ENCODE measurements at regions not wholly inside any gene's neighbourhood (a gene's known extent, or its start where the extent isn't known, plus 50 kb on each side); places are given as distances from the start of the nearest gene placed in this dataset.
"Not testable (repeated sequence)": the region's sequence is repeated elsewhere in the genome, so short reads cannot be mapped to it uniquely, and the experiment has no call there.

GRCh38 chr6:139452148-139452876 lies 77.9 kb upstream of the CITED2 start:
- H3K4me1 ChIP-seq (ENCODE audit: control insufficient read depth, insufficient read depth, low read length): no peaks in the 10 kb centered on the region
- H3K27ac ChIP-seq (ENCODE audit: low read depth, low read length): no peak overlapping the region
- H3K27me3 ChIP-seq (ENCODE audit: control insufficient read depth, insufficient read depth, low read length): no peaks in the 10 kb centered on the region
- WGBS (ENCODE audit: insufficient coverage): 19% methylated on average over 2 of the region's 2 CpGs
- H3K9me3 ChIP-seq (ENCODE audit: control insufficient read depth, insufficient read depth, low read length): no peaks in the 10 kb centered on the region
- H3K36me3 ChIP-seq (ENCODE audit: control insufficient read depth, insufficient read depth, low read length): no peaks in the 10 kb centered on the region
- DNase-seq (ENCODE audit: low read depth in 4 of 6, low spot score in 6 of 6): no peak
- H3K4me3 ChIP-seq (ENCODE audit: low read depth, low read length): no peak overlapping the region

GRCh38 chr6:139449611-139450000 lies 75.2 kb upstream of the CITED2 start:
- Histone ChIP-seq H3K4me1 (ENCODE audit: control insufficient read depth, insufficient read depth, low read length) (no peaks in the 10 kb centered on the region), H3K36me3 (ENCODE audit: control insufficient read depth, insufficient read depth, low read length) (no peaks in the 10 kb centered on the region), H3K4me3 (ENCODE audit: low read depth, low read length) (no peak overlapping the region), H3K27me3 (ENCODE audit: control insufficient read depth, insufficient read depth, low read length) (no peaks in the 10 kb centered on the region), H3K9me3 (ENCODE audit: control insufficient read depth, insufficient read depth, low read length) (no peaks in the 10 kb centered on the region), H3K27ac (ENCODE audit: low read depth, low read length) (no peak overlapping the region)
- no peak for DNase-seq (ENCODE audit: low read depth in 4 of 6, low spot score in 6 of 6)

GRCh38 chr6:139448998-139449610 lies 74.7 kb upstream of the CITED2 start:
- WGBS (ENCODE audit: insufficient coverage): 92% methylated on average over 2 of the region's 4 CpGs
- Histone ChIP-seq H3K27ac (ENCODE audit: low read depth, low read length) (no peak overlapping the region), H3K27me3 (ENCODE audit: control insufficient read depth, insufficient read depth, low read length) (no peaks in the 10 kb centered on the region)

GRCh38 chr6:139448051-139448649 lies 73.7 kb upstream of the CITED2 start:
- H3K36me3 ChIP-seq (ENCODE audit: control insufficient read depth, insufficient read depth, low read length): no peaks in the 10 kb centered on the region
- no peak overlapping the region for H3K27ac ChIP-seq (ENCODE audit: low read depth, low read length)
- no CpG with 5 or more reads among the region's 2 CpGs for WGBS (ENCODE audit: insufficient coverage)
- H3K4me1 ChIP-seq (ENCODE audit: control insufficient read depth, insufficient read depth, low read length): no peaks in the 10 kb centered on the region
- no peak overlapping the region for H3K4me3 ChIP-seq (ENCODE audit: low read depth, low read length)
- no peaks in the 10 kb centered on the region for H3K9me3 ChIP-seq (ENCODE audit: control insufficient read depth, insufficient read depth, low read length)
- H3K27me3 ChIP-seq (ENCODE audit: control insufficient read depth, insufficient read depth, low read length): no peaks in the 10 kb centered on the region
- DNase-seq (ENCODE audit: low read depth in 4 of 6, low spot score in 6 of 6): no peak

More at GRCh38 chr6:139448998-139449610, 74.7 kb upstream of the CITED2 start:
- Histone ChIP-seq H3K36me3 (ENCODE audit: control insufficient read depth, insufficient read depth, low read length) (no peaks in the 10 kb centered on the region), H3K4me1 (ENCODE audit: control insufficient read depth, insufficient read depth, low read length) (no peaks in the 10 kb centered on the region), H3K4me3 (ENCODE audit: low read depth, low read length) (no peak overlapping the region), H3K9me3 (ENCODE audit: control insufficient read depth, insufficient read depth, low read length) (no peaks in the 10 kb centered on the region)
- DNase-seq (ENCODE audit: low read depth in 4 of 6, low spot score in 6 of 6): no peak

- no peaks in the 10 kb centered on the region for H3K27me3 ChIP-seq (ENCODE audit: control insufficient read depth, insufficient read depth, low read length)
- no peaks in the 10 kb centered on the region for H3K4me1 ChIP-seq (ENCODE audit: control insufficient read depth, insufficient read depth, low read length)
- no peaks in the 10 kb centered on the region for H3K36me3 ChIP-seq (ENCODE audit: control insufficient read depth, insufficient read depth, low read length)
- WGBS (ENCODE audit: insufficient coverage): no CpG with 5 or more reads among the region's 1 CpG
- no peak overlapping the region for H3K27ac ChIP-seq (ENCODE audit: low read depth, low read length)
- H3K4me3 ChIP-seq (ENCODE audit: low read depth, low read length): no peak overlapping the region
- no peaks in the 10 kb centered on the region for H3K9me3 ChIP-seq (ENCODE audit: control insufficient read depth, insufficient read depth, low read length)
- no peak for DNase-seq (ENCODE audit: low read depth in 4 of 6, low spot score in 6 of 6)
Measured at GRCh38 chr6:139447656-139447975, 73.2 kb upstream of the CITED2 start.

- no peaks in the 10 kb centered on the region for H3K9me3 ChIP-seq (ENCODE audit: control insufficient read depth, insufficient read depth, low read length)
- H3K27me3 ChIP-seq (ENCODE audit: control insufficient read depth, insufficient read depth, low read length): no peaks in the 10 kb centered on the region
- no peaks in the 10 kb centered on the region for H3K36me3 ChIP-seq (ENCODE audit: control insufficient read depth, insufficient read depth, low read length)
- DNase-seq (ENCODE audit: low read depth in 4 of 6, low spot score in 6 of 6): no peak
- 20% methylated on average over 1 of the region's 6 CpGs for WGBS (ENCODE audit: insufficient coverage)
- H3K4me3 ChIP-seq (ENCODE audit: low read depth, low read length): no peak overlapping the region
- H3K4me1 ChIP-seq (ENCODE audit: control insufficient read depth, insufficient read depth, low read length): no peaks in the 10 kb centered on the region
- no peak overlapping the region for H3K27ac ChIP-seq (ENCODE audit: low read depth, low read length)
Measured at GRCh38 chr6:139446768-139447655, 72.6 kb upstream of the CITED2 start.

GRCh38 chr6:139446138-139446715 lies 71.8 kb upstream of the CITED2 start:
- Histone ChIP-seq H3K27ac (ENCODE audit: low read depth, low read length) (no peak overlapping the region), H3K36me3 (ENCODE audit: control insufficient read depth, insufficient read depth, low read length) (no peaks in the 10 kb centered on the region), H3K9me3 (ENCODE audit: control insufficient read depth, insufficient read depth, low read length) (no peaks in the 10 kb centered on the region), H3K27me3 (ENCODE audit: control insufficient read depth, insufficient read depth, low read length) (no peaks in the 10 kb centered on the region), H3K4me3 (ENCODE audit: low read depth, low read length) (no peak overlapping the region), H3K4me1 (ENCODE audit: control insufficient read depth, insufficient read depth, low read length) (no peaks in the 10 kb centered on the region)
- WGBS (ENCODE audit: insufficient coverage): no CpG with 5 or more reads among the region's 5 CpGs
- no peak for DNase-seq (ENCODE audit: low read depth in 4 of 6, low spot score in 6 of 6)

- H3K27ac ChIP-seq (ENCODE audit: low read depth, low read length); H3K4me1 ChIP-seq (ENCODE audit: control insufficient read depth, insufficient read depth, low read length); H3K27me3 ChIP-seq (ENCODE audit: control insufficient read depth, insufficient read depth, low read length); H3K9me3 ChIP-seq (ENCODE audit: control insufficient read depth, insufficient read depth, low read length); H3K36me3 ChIP-seq (ENCODE audit: control insufficient read depth, insufficient read depth, low read length); H3K4me3 ChIP-seq (ENCODE audit: low read depth, low read length); DNase-seq (ENCODE audit: low read depth in 4 of 6, low spot score in 6 of 6): not testable (repeated sequence)
- 96% methylated on average over 8 of the region's 11 CpGs for WGBS (ENCODE audit: insufficient coverage)
Measured at GRCh38 chr6:139444273-139444787, 69.9 kb upstream of the CITED2 start.
